Astrocyte (in vitro differentiated cells and primary cell): ENCODE measurements at regions not wholly inside any gene's neighbourhood (a gene's known extent, or its start where the extent isn't known, plus 50 kb on each side); places are given as distances from the start of the nearest gene placed in this dataset.

Experiments
- DNase-seq: peaks from one replicate; pipeline ENCODE4 v3.0.0-alpha.2; 2010; ENCODE audit warnings: low read depth
- FAIRE-seq: peaks from 2 replicates; lab custom pipeline; 2011; peaks lifted over from hg19 to GRCh38; lab: Jason Lieb, UNC
- H2AFZ ChIP-seq: 2 replicates; pipeline ENCODE4 v1.6.0; 2012; ENCODE audit warnings: low read depth, low read length, inconsistent platforms
- H3K27ac ChIP-seq: 2 replicates; pipeline ENCODE4 v1.5.1; 2011; ENCODE audit warnings: low read depth, low read length, inconsistent platforms
- H3K27me3 ChIP-seq: 2 replicates; pipeline ENCODE4 v1.6.0; 2011; ENCODE audit warnings: low read length, inconsistent platforms; ENCODE audit not compliant: insufficient read depth
- H3K36me3 ChIP-seq: 2 replicates; pipeline ENCODE4 v1.5.1; 2011; ENCODE audit warnings: low read length, inconsistent platforms; ENCODE audit not compliant: insufficient read depth
- H3K4me1 ChIP-seq: 2 replicates; pipeline ENCODE4 v1.5.1; 2011; ENCODE audit warnings: low read length, inconsistent platforms; ENCODE audit not compliant: insufficient read depth
- H3K4me2 ChIP-seq: 2 replicates; pipeline ENCODE4 v1.6.0; 2012; ENCODE audit warnings: low read length, inconsistent platforms
- H3K4me3 ChIP-seq: 2 replicates; pipeline ENCODE4 v1.5.1; 2011; ENCODE audit warnings: low read depth, mild to moderate bottlenecking, low read length, inconsistent platforms; ENCODE audit not compliant: insufficient read depth
- H3K79me2 ChIP-seq: 2 replicates; pipeline ENCODE4 v1.6.0; 2012; ENCODE audit warnings: mild to moderate bottlenecking, low read length, inconsistent platforms; ENCODE audit not compliant: insufficient read depth
- H3K9ac ChIP-seq: 2 replicates; pipeline ENCODE4 v1.6.0; 2012; ENCODE audit warnings: mild to moderate bottlenecking, low read length, inconsistent platforms
- H3K9me3 ChIP-seq: 2 replicates; pipeline ENCODE4 v1.5.1; 2012; ENCODE audit warnings: low read depth, mild to moderate bottlenecking, low read length, inconsistent platforms; ENCODE audit not compliant: insufficient read depth
- H4K20me1 ChIP-seq: 2 replicates; pipeline ENCODE4 v1.6.0; 2012; ENCODE audit warnings: low read length, inconsistent platforms; ENCODE audit not compliant: insufficient read depth
- H3K27ac Mint-ChIP-seq: one replicate; pipeline ENCODE4 v1.8.0; 2021; ENCODE audit warnings: mild to moderate bottlenecking, mixed read lengths; ENCODE audit not compliant: unreplicated experiment
- H3K27me3 Mint-ChIP-seq: one replicate; pipeline ENCODE4 v1.8.0; 2021; ENCODE audit warnings: low read depth, mixed read lengths; ENCODE audit not compliant: unreplicated experiment
- H3K36me3 Mint-ChIP-seq: one replicate; pipeline ENCODE4 v1.8.0; 2021; ENCODE audit warnings: low read depth, mixed read lengths; ENCODE audit not compliant: unreplicated experiment
- H3K4me1 Mint-ChIP-seq: one replicate; pipeline ENCODE4 v1.8.0; 2021; ENCODE audit warnings: low read depth, mixed read lengths; ENCODE audit not compliant: unreplicated experiment
- H3K4me3 Mint-ChIP-seq: one replicate; pipeline ENCODE4 v1.8.0; 2021; ENCODE audit warnings: mild to moderate bottlenecking, moderate library complexity, mixed read lengths; ENCODE audit not compliant: unreplicated experiment
- H3K9me3 Mint-ChIP-seq: one replicate; pipeline ENCODE4 v1.8.0; 2021; ENCODE audit warnings: mild to moderate bottlenecking, mixed read lengths; ENCODE audit not compliant: unreplicated experiment
- CTCF ChIP-seq: IDR thresholded peaks from 2 replicates; pipeline ENCODE4 v1.5.1; 2011; ENCODE audit warnings: low read depth, mild to moderate bottlenecking, inconsistent platforms, low read length, moderate library complexity; ENCODE audit not compliant: insufficient read depth
- EZH2 ChIP-seq: IDR thresholded peaks from 2 replicates; pipeline ENCODE4 v1.6.1; 2012; ENCODE audit warnings: mild to moderate bottlenecking, low read length, inconsistent platforms; ENCODE audit not compliant: insufficient read depth

GRCh38 chr16:7088711-7089110 is 243.9 kb upstream of the RBFOX1 start:
- Histone ChIP-seq H3K27me3 (no peaks in the 10 kb centered on the region), H3K79me2 (no peaks in the 10 kb centered on the region), H3K36me3 (no peaks in the 10 kb centered on the region), H3K4me3 (no peak overlapping the region), H4K20me1 (no peaks in the 10 kb centered on the region), H3K9ac (no peak overlapping the region), H3K27ac (no peak overlapping the region), H3K4me2 (no peak overlapping the region), H3K4me1 (no peaks in the 10 kb centered on the region), H3K9me3 (peaks cover 6% of the 10 kb centered on the region), H2AFZ (no peak overlapping the region)
- Mint-ChIP-seq H3K4me1 (no peaks in the 10 kb centered on the region), H3K4me3 (no peak overlapping the region), H3K36me3 (no peaks in the 10 kb centered on the region), H3K9me3 (no peaks in the 10 kb centered on the region), H3K27me3 (peaks cover 4% of the 10 kb centered on the region), H3K27ac (no peak overlapping the region)
- no peak for TF ChIP-seq CTCF
- TF ChIP-seq EZH2 = no peak
- DNase-seq (no peak), FAIRE-seq (no peak)

GRCh38 chr16:7086822-7087616 is 245.6 kb upstream of the RBFOX1 start:
- H2AFZ ChIP-seq = no peak overlapping the region
- no peak for DNase-seq
- H3K4me2 ChIP-seq = no peak overlapping the region
- TF ChIP-seq CTCF = no peak
- no peak for TF ChIP-seq EZH2
- no peak overlapping the region for H3K27ac ChIP-seq
- H3K27me3 ChIP-seq = no peaks in the 10 kb centered on the region
- Mint-ChIP-seq H3K27ac (no peak overlapping the region), H3K36me3 (no peaks in the 10 kb centered on the region), H3K27me3 (peaks cover 4% of the 10 kb centered on the region), H3K9me3 (no peaks in the 10 kb centered on the region), H3K4me1 (no peaks in the 10 kb centered on the region), H3K4me3 (no peak overlapping the region)
- peaks cover 6% of the 10 kb centered on the region for H3K9me3 ChIP-seq
- no peaks in the 10 kb centered on the region for H3K36me3 ChIP-seq
- no peaks in the 10 kb centered on the region for H3K79me2 ChIP-seq
- H4K20me1 ChIP-seq = no peaks in the 10 kb centered on the region
- no peak overlapping the region for H3K4me3 ChIP-seq
- no peak for FAIRE-seq
- H3K4me1 ChIP-seq = no peaks in the 10 kb centered on the region
- no peak overlapping the region for H3K9ac ChIP-seq

GRCh38 chr16:7085776-7086175 is 246.9 kb upstream of the RBFOX1 start:
- no peak overlapping the region for H3K27ac ChIP-seq

More at GRCh38 chr16:7085776-7086175, 246.9 kb upstream of the RBFOX1 start:
- no peak for FAIRE-seq
- H3K79me2 ChIP-seq = no peaks in the 10 kb centered on the region
- Mint-ChIP-seq H3K27me3 (peaks cover 4% of the 10 kb centered on the region), H3K4me3 (no peak overlapping the region), H3K9me3 (no peaks in the 10 kb centered on the region), H3K27ac (no peak overlapping the region), H3K4me1 (no peaks in the 10 kb centered on the region), H3K36me3 (no peaks in the 10 kb centered on the region)
- no peak for DNase-seq
- H3K9ac ChIP-seq = no peak overlapping the region
- no peaks in the 10 kb centered on the region for H3K27me3 ChIP-seq
- no peak overlapping the region for H2AFZ ChIP-seq
- H3K4me1 ChIP-seq = no peaks in the 10 kb centered on the region
- peaks cover 6% of the 10 kb centered on the region for H3K9me3 ChIP-seq
- no peak overlapping the region for H3K4me2 ChIP-seq
- TF ChIP-seq CTCF (no peak), EZH2 (no peak)
- no peaks in the 10 kb centered on the region for H4K20me1 ChIP-seq
- no peaks in the 10 kb centered on the region for H3K36me3 ChIP-seq
- H3K4me3 ChIP-seq = no peak overlapping the region
